PFSK-1 (cell line): ENCODE measurements at regions not wholly inside any gene's neighbourhood (a gene's known extent, or its start where the extent isn't known, plus 50 kb on each side); places are given as distances from the start of the nearest gene placed in this dataset.

ENCODE experiments used
- FOXP2 ChIP-seq: optimal IDR thresholded peaks from 2 replicates; pipeline ENCODE3; 2011; ENCODE audit warnings: borderline replicate concordance, control low read depth, inconsistent platforms; ENCODE audit not compliant: insufficient read depth; ENCODE audit errors: extremely low read length, extremely low read depth
- POLR2AphosphoS5 ChIP-seq: IDR thresholded peaks from 2 replicates; pipeline ENCODE4 v1.6.1; 2012; ENCODE audit warnings: low read depth, mild to moderate bottlenecking, control low read depth, low read length, moderate library complexity
- REST ChIP-seq, 2 experiments: IDR thresholded peaks; 2 replicates each; pipeline versions ENCODE4 v1.6.1 to v1.8.0; 2011 to 2012; ENCODE audit warnings: low read depth in 2 of 2, low read length in 2 of 2, control low read depth in 1 of 2, inconsistent platforms in 1 of 2, mild to moderate bottlenecking in 1 of 2, moderate library complexity in 1 of 2; ENCODE audit not compliant: insufficient read depth in 1 of 2
- SIN3A ChIP-seq: IDR thresholded peaks from 2 replicates; pipeline ENCODE4 v1.6.1; 2012; ENCODE audit warnings: mild to moderate bottlenecking, low read length, moderate library complexity, borderline replicate concordance; ENCODE audit not compliant: insufficient read depth
- TAF1 ChIP-seq: IDR thresholded peaks from 2 replicates; pipeline ENCODE4 v1.6.1; 2012; ENCODE audit warnings: low read length, control low read depth, borderline replicate concordance; ENCODE audit not compliant: insufficient read depth

- TF ChIP-seq REST (IDR thresholded peaks at IDR 0.05; ENCODE audit: insufficient read depth in 1 of 2, low read depth in 2 of 2, low read length in 2 of 2): no peak
- TF ChIP-seq FOXP2: no peak
- TF ChIP-seq POLR2AphosphoS5: no peak
- no peak for TF ChIP-seq SIN3A
Measured at GRCh38 chr10:109618748-109619147, 304.6 kb downstream of the XPNPEP1 start.

- TF ChIP-seq SIN3A: no peak
- no peak for TF ChIP-seq FOXP2
- TF ChIP-seq POLR2AphosphoS5: no peak
- TF ChIP-seq REST (IDR thresholded peaks at IDR 0.05; ENCODE audit: insufficient read depth in 1 of 2, low read depth in 2 of 2, low read length in 2 of 2): no peak
- TF ChIP-seq TAF1: no peak
Measured at GRCh38 chr10:109618301-109618700, 305.0 kb downstream of the XPNPEP1 start.

- TF ChIP-seq SIN3A (no peak), TAF1 (no peak), POLR2AphosphoS5 (no peak)
Measured at GRCh38 chr10:109616359-109616980, 306.8 kb downstream of the XPNPEP1 start.

- no peak for TF ChIP-seq SIN3A
- TF ChIP-seq FOXP2: no peak
- no peak for TF ChIP-seq REST (IDR thresholded peaks at IDR 0.05; ENCODE audit: insufficient read depth in 1 of 2, low read depth in 2 of 2, low read length in 2 of 2)
- TF ChIP-seq TAF1: no peak
- no peak for TF ChIP-seq POLR2AphosphoS5
Measured at GRCh38 chr10:109593682-109594081, 329.6 kb downstream of the XPNPEP1 start.

- no peak for TF ChIP-seq REST (IDR thresholded peaks at IDR 0.05; ENCODE audit: insufficient read depth in 1 of 2, low read depth in 2 of 2, low read length in 2 of 2)
- no peak for TF ChIP-seq TAF1
- no peak for TF ChIP-seq FOXP2
- no peak for TF ChIP-seq POLR2AphosphoS5
- no peak for TF ChIP-seq SIN3A
Measured at GRCh38 chr10:109592391-109592790, 330.9 kb downstream of the XPNPEP1 start.
